CD4-positive, alpha-beta memory T cell (primary cell): ENCODE measurements at regions not wholly inside any gene's neighbourhood (a gene's known extent, or its start where the extent isn't known, plus 50 kb on each side); places are given as distances from the start of the nearest gene placed in this dataset.

Experiments
- CTCF ChIA-PET: fragments of 350-600 bp; sonication (Branson Sonifier 250); formaldehyde crosslinking; loops from one replicate; lab custom pipeline; 2021; ENCODE audit warnings: inconsistent platforms; ENCODE audit not compliant: partially characterized antibody; lab: Charles Lee
- POLR2A ChIA-PET: fragments of 350-600 bp; sonication (Branson Sonifier 250); formaldehyde crosslinking; loops from one replicate; lab custom pipeline; 2021; ENCODE audit not compliant: partially characterized antibody; lab: Charles Lee
- DNase-seq, 5 donors: peaks; one replicate each; pipeline versions ENCODE4 v3.0.0 to v3.0.0-alpha.2; 2020 to 2022; ENCODE audit warnings: mixed read lengths in 1 of 5
- H3K27ac ChIP-seq: one replicate; pipeline ENCODE4 v1.7.0; 2013; ENCODE audit warnings: low read depth, low read length
- H3K27me3 ChIP-seq: 2 replicates; pipeline ENCODE4 v1.7.0; 2013; ENCODE audit warnings: mild to moderate bottlenecking, low read length, moderate library complexity; ENCODE audit not compliant: insufficient read depth
- H3K36me3 ChIP-seq: 2 replicates; pipeline ENCODE4 v1.7.0; 2013; ENCODE audit warnings: mild to moderate bottlenecking, low read length, moderate library complexity; ENCODE audit not compliant: insufficient read depth
- H3K4me1 ChIP-seq: 2 replicates; pipeline ENCODE4 v1.7.0; 2013; ENCODE audit warnings: mild to moderate bottlenecking, low read length, moderate library complexity; ENCODE audit not compliant: insufficient read depth
- H3K4me3 ChIP-seq, 2 donors: one replicate each; pipeline ENCODE4 v1.7.0; 2013; ENCODE audit warnings: low read length in 2 of 2, mild to moderate bottlenecking in 1 of 2
- H3K9me3 ChIP-seq, 2 donors: one replicate each; pipeline ENCODE4 v1.7.0; 2013; ENCODE audit warnings: low read length in 2 of 2, control low read depth in 1 of 2; ENCODE audit not compliant: control insufficient read depth in 1 of 2
- H3K27ac Mint-ChIP-seq, 7 donors: one replicate each; pipeline ENCODE4 v1.8.0; 2020 to 2021; ENCODE audit warnings: mixed read lengths in 7 of 7, mild to moderate bottlenecking in 6 of 7, inconsistent platforms in 3 of 7, moderate library complexity in 3 of 7
- H3K27me3 Mint-ChIP-seq, 2 donors: one replicate each; pipeline ENCODE4 v1.8.0; 2020 to 2021; ENCODE audit warnings: mixed read lengths in 2 of 2
- H3K36me3 Mint-ChIP-seq, 2 donors: one replicate each; pipeline ENCODE4 v1.8.0; 2020 to 2021; ENCODE audit warnings: mixed read lengths in 2 of 2, inconsistent platforms in 1 of 2, mild to moderate bottlenecking in 1 of 2
- H3K4me1 Mint-ChIP-seq, 4 donors: one replicate each; pipeline ENCODE4 v1.8.0; 2020 to 2021; ENCODE audit warnings: mixed read lengths in 4 of 4, mild to moderate bottlenecking in 1 of 4
- H3K4me3 Mint-ChIP-seq, 8 donors: one replicate each; pipeline ENCODE4 v1.8.0; 2020 to 2021; ENCODE audit warnings: mixed read lengths in 8 of 8, mild to moderate bottlenecking in 7 of 8, moderate library complexity in 6 of 8, inconsistent platforms in 3 of 8
- H3K9me3 Mint-ChIP-seq, 8 donors: one replicate each; pipeline ENCODE4 v1.8.0; 2020 to 2021; ENCODE audit warnings: mixed read lengths in 8 of 8, mild to moderate bottlenecking in 5 of 8, inconsistent platforms in 3 of 8, moderate library complexity in 1 of 8
- intact Hi-C: fragments of 100-400 bp; cut with micrococcal nuclease; formaldehyde crosslinking; loops from one replicate; pipeline ENCODE4 v1.15.1; 2023

- Histone ChIP-seq H3K4me3 (no peak overlapping the region), H3K27me3 (peaks cover 3% of the 10 kb centered on the region), H3K4me1 (no peaks in the 10 kb centered on the region), H3K9me3 (no peaks in the 10 kb centered on the region), H3K27ac (no peak overlapping the region), H3K36me3 (no peaks in the 10 kb centered on the region)
- intact Hi-C loops = no loop called here
- DNase-seq = no peak
- POLR2A ChIA-PET = no interaction called here
- Mint-ChIP-seq H3K36me3 (no peaks in the 10 kb centered on the region), H3K27me3 (peaks cover 8 to 12% of the 10 kb centered on the region in 2 donors), H3K9me3 (peaks cover 0 to 2% (median 0%) of the 10 kb centered on the region in 8 donors), H3K4me1 (no peaks in the 10 kb centered on the region), H3K27ac (no peak overlapping the region), H3K4me3 (no peak overlapping the region)
- CTCF ChIA-PET = no interaction called here
These were observed 115.5 kb downstream of the TWIST2 start for GRCh38 chr2:238963161-238963970.

GRCh38 chr2:238963971-238964328, 116.1 kb downstream of the TWIST2 start:
- no peaks in the 10 kb centered on the region for H3K36me3 Mint-ChIP-seq
- no peaks in the 10 kb centered on the region for H3K36me3 ChIP-seq
- H3K27me3 ChIP-seq = peaks cover 3% of the 10 kb centered on the region
- intact Hi-C loops = no loop called here
- peaks cover 0 to 2% (median 0%) of the 10 kb centered on the region in 8 donors for H3K9me3 Mint-ChIP-seq
- H3K4me3 Mint-ChIP-seq = no peak overlapping the region
- no peaks in the 10 kb centered on the region for H3K9me3 ChIP-seq
- H3K27me3 Mint-ChIP-seq = peaks cover 8 to 12% of the 10 kb centered on the region in 2 donors
- no peak overlapping the region for H3K27ac Mint-ChIP-seq
- no peak overlapping the region for H3K4me3 ChIP-seq
- no peaks in the 10 kb centered on the region for H3K4me1 Mint-ChIP-seq
- CTCF ChIA-PET = no interaction called here
- no peaks in the 10 kb centered on the region for H3K4me1 ChIP-seq
- no peak overlapping the region for H3K27ac ChIP-seq
- DNase-seq = no peak
- POLR2A ChIA-PET = no interaction called here

GRCh38 chr2:238964544-238965067, 116.7 kb downstream of the TWIST2 start:
- intact Hi-C loops = no loop called here
- CTCF ChIA-PET = no interaction called here
- peaks cover 3% of the 10 kb centered on the region for H3K27me3 ChIP-seq
- POLR2A ChIA-PET = no interaction called here
- no peak for DNase-seq
- H3K4me1 ChIP-seq = no peaks in the 10 kb centered on the region
- no peak overlapping the region for H3K4me3 ChIP-seq
- Mint-ChIP-seq H3K9me3 (peaks cover 0 to 2% (median 0%) of the 10 kb centered on the region in 8 donors), H3K4me1 (no peaks in the 10 kb centered on the region), H3K27ac (no peak overlapping the region), H3K36me3 (no peaks in the 10 kb centered on the region), H3K4me3 (no peak overlapping the region), H3K27me3 (peaks cover 10 to 12% of the 10 kb centered on the region in 2 donors)
- H3K9me3 ChIP-seq = no peaks in the 10 kb centered on the region
- no peak overlapping the region for H3K27ac ChIP-seq
- no peaks in the 10 kb centered on the region for H3K36me3 ChIP-seq

- Mint-ChIP-seq H3K4me1 (no peaks in the 10 kb centered on the region), H3K9me3 (no peaks in the 10 kb centered on the region), H3K27me3 (peaks cover 10 to 14% of the 10 kb centered on the region in 2 donors), H3K27ac (no peak overlapping the region), H3K36me3 (no peaks in the 10 kb centered on the region), H3K4me3 (peak overlapping the region in 1 of 8 donors; percentile 46)
- intact Hi-C loops = no loop called here
- ChIA-PET CTCF (no interaction called here), POLR2A (no interaction called here)
- H3K9me3 ChIP-seq = no peaks in the 10 kb centered on the region
- no peak for DNase-seq
- no peak overlapping the region for H3K4me3 ChIP-seq
- no peaks in the 10 kb centered on the region for H3K4me1 ChIP-seq
- H3K27ac ChIP-seq = no peak overlapping the region
- H3K36me3 ChIP-seq = no peaks in the 10 kb centered on the region
- peaks cover 3% of the 10 kb centered on the region for H3K27me3 ChIP-seq
These were observed 117.6 kb downstream of the TWIST2 start for GRCh38 chr2:238965371-238966071.

- H3K4me1 ChIP-seq = no peaks in the 10 kb centered on the region
- Mint-ChIP-seq H3K9me3 (no peaks in the 10 kb centered on the region), H3K36me3 (no peaks in the 10 kb centered on the region), H3K27ac (no peak overlapping the region), H3K27me3 (peaks cover 10 to 16% of the 10 kb centered on the region in 2 donors), H3K4me3 (no peak overlapping the region), H3K4me1 (no peaks in the 10 kb centered on the region)
- DNase-seq = no peak
- no peaks in the 10 kb centered on the region for H3K36me3 ChIP-seq
- no peaks in the 10 kb centered on the region for H3K9me3 ChIP-seq
- no peak overlapping the region for H3K4me3 ChIP-seq
- intact Hi-C loops = no loop called here
- ChIA-PET POLR2A (no interaction called here), CTCF (no interaction called here)
- peaks cover 3% of the 10 kb centered on the region for H3K27me3 ChIP-seq
- no peak overlapping the region for H3K27ac ChIP-seq
These were observed 118.4 kb downstream of the TWIST2 start for GRCh38 chr2:238966072-238966937.

DNA sequence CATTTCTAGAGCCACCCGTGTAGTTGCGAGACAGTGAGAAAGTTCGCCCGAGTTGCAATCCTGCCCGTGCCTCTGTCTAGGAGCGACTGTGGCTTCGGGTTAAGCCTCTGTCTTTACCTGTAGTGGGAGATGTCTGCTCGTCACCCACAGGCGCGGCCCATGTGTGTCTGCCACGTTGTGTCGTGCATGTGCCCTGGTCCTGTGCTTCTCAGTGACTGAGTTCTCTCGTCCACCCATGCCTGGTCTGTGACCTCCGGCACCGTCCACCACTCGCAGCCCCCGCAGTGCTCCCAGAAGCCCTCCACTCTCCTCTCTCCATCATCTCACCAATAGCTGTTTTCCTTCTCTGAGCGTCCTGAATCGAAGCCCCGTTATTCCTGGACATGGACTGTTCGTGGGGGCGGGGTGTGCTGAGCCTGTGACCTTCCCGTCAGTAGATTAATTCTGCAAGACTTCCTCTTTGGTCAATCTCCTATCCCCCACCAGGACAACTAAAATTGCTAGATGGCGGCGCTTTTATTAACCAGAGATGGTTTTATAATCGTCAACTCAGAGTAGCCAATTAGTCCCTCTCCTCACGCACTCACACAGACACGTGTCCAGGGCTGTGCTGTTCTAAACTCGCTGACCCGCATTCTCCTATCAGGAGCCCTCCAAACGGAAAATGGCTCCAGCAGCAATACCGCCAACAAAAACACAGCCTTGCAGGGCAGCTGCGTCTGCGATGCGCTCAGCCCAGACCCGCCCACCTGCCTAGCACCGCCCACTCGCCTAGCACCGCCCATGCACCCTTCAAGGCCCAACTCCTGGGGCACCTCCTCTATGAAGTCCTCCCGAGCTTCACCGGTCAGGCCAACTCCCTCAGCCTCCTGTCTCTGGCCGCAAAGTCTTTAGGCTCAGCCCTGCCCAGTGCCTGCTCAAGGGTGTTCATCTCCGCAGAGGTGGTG, 119.4 kb downstream of the TWIST2 start:
- no peak overlapping the region for H3K4me3 Mint-ChIP-seq
- no peak overlapping the region for H3K4me3 ChIP-seq
- H3K27me3 ChIP-seq = peaks cover 3% of the 10 kb centered on the region
- CTCF ChIA-PET = interaction anchor here (2.3 kb wide), 1 partner anchor 12 kb away, joined by 11 read pairs; no protein-coding TSS in a partner anchor
- H3K27me3 Mint-ChIP-seq = peaks cover 9 to 19% of the 10 kb centered on the region in 2 donors
- H3K36me3 Mint-ChIP-seq = no peaks in the 10 kb centered on the region
- no peaks in the 10 kb centered on the region for H3K4me1 ChIP-seq
- H3K9me3 ChIP-seq = no peaks in the 10 kb centered on the region
- peak overlapping the region in 1 of 7 donors; percentile 62 for H3K27ac Mint-ChIP-seq
- H3K36me3 ChIP-seq = no peaks in the 10 kb centered on the region
- H3K27ac ChIP-seq = no peak overlapping the region
- intact Hi-C loops = no loop called here
- POLR2A ChIA-PET = no interaction called here
- no peaks in the 10 kb centered on the region for H3K4me1 Mint-ChIP-seq
- no peaks in the 10 kb centered on the region for H3K9me3 Mint-ChIP-seq
- DNase-seq = no peak
